ENCODE measurements at regions not wholly inside any gene's neighbourhood (a gene's known extent, or its start where the extent isn't known, plus 50 kb on each side); places are given as distances from the start of the nearest gene placed in this dataset.

- TF ChIP-seq, protein P1, sequence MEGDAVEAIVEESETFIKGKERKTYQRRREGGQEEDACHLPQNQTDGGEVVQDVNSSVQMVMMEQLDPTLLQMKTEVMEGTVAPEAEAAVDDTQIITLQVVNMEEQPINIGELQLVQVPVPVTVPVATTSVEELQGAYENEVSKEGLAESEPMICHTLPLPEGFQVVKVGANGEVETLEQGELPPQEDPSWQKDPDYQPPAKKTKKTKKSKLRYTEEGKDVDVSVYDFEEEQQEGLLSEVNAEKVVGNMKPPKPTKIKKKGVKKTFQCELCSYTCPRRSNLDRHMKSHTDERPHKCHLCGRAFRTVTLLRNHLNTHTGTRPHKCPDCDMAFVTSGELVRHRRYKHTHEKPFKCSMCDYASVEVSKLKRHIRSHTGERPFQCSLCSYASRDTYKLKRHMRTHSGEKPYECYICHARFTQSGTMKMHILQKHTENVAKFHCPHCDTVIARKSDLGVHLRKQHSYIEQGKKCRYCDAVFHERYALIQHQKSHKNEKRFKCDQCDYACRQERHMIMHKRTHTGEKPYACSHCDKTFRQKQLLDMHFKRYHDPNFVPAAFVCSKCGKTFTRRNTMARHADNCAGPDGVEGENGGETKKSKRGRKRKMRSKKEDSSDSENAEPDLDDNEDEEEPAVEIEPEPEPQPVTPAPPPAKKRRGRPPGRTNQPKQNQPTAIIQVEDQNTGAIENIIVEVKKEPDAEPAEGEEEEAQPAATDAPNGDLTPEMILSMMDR (IDR thresholded peaks at IDR 0.05), result no peak
- no peak for TF ChIP-seq POLR2AphosphoS5 (IDR thresholded peaks at IDR 0.05)
- no peak for TF ChIP-seq POLR2A (IDR thresholded peaks at IDR 0.05)
- no peak for TF ChIP-seq EP300 (IDR thresholded peaks at IDR 0.05)
Measured at GRCh38 chr16:65421596-65421995, 299.7 kb upstream of the CDH11 start.
